ENCODE measurements at regions not wholly inside any gene's neighbourhood (a gene's known extent, or its start where the extent isn't known, plus 50 kb on each side); places are given as distances from the start of the nearest gene placed in this dataset.

DNA sequence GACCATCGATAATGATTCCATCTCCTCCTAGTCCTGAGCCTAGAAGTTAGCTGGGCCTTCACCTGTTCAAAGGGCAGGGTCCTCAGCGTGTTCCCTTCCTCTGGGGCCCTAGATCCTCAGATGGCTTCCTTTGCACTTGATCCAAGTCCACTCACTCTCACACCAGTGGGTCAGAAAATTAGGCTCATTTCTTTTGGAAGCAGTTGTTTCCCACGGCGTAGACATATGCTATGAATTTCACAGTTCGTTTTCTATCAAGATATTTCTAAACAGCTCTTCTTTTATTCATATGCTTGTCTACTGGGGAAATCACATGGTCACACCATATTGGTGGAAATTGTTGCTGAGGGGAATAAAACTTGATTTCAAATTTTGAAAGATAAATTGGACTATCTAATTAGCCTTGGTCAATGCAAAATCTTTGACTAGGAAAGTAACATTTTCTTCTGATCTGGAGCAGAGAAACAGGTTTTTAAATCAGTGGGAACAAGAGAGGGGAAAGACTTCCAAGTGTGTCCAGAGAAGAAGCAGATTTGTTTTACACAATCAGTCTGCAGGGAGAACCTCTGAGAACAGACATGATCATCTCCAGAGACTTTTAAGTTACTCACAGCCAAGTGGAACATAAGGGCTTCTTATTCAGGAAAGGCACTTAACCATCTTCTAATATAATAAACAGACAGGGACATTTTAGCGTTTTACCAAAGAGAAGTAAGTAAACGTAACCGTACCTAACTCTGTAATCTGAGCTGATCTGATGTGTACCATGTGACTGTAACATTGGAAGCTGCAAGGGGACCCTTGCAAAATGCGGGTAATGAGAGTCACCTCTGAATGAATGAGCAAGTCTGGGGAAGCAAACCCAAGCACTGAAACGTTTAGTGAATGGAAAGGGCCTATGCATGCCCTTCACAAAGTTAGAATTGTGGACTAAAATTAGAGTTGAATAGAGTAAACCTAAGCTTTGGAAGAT is 455.7 kb upstream of the FAT1 start:
- H3K4me3 ChIP-seq (ENCODE audit: insufficient read depth, low read length, poor library complexity, severe bottlenecking) = no peak overlapping the region
- H3K27me3 ChIP-seq (ENCODE audit: low read length) = no peaks in the 10 kb centered on the region
- TF ChIP-seq, protein P1, sequence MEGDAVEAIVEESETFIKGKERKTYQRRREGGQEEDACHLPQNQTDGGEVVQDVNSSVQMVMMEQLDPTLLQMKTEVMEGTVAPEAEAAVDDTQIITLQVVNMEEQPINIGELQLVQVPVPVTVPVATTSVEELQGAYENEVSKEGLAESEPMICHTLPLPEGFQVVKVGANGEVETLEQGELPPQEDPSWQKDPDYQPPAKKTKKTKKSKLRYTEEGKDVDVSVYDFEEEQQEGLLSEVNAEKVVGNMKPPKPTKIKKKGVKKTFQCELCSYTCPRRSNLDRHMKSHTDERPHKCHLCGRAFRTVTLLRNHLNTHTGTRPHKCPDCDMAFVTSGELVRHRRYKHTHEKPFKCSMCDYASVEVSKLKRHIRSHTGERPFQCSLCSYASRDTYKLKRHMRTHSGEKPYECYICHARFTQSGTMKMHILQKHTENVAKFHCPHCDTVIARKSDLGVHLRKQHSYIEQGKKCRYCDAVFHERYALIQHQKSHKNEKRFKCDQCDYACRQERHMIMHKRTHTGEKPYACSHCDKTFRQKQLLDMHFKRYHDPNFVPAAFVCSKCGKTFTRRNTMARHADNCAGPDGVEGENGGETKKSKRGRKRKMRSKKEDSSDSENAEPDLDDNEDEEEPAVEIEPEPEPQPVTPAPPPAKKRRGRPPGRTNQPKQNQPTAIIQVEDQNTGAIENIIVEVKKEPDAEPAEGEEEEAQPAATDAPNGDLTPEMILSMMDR (IDR thresholded peaks at IDR 0.05; ENCODE audit: insufficient read depth, low read length, poor library complexity, severe bottlenecking) = no peak
- no peaks in the 10 kb centered on the region for H3K9me2 ChIP-seq (replicated peaks; ENCODE audit: insufficient read depth, low read length)
- H3K9me3 ChIP-seq (ENCODE audit: insufficient read depth, low read length) = no peaks in the 10 kb centered on the region
- no peak overlapping the region for H3K4me2 ChIP-seq (ENCODE audit: low read depth, low read length, poor library complexity, severe bottlenecking)
- H4K20me1 ChIP-seq (ENCODE audit: low read depth, low read length) = no peaks in the 10 kb centered on the region
- no peak overlapping the region for H3K27ac ChIP-seq (ENCODE audit: low read depth, low read length)
- H2AFZ ChIP-seq (ENCODE audit: low read depth, low read length, severe bottlenecking) = no peak overlapping the region
- no peak overlapping the region for H3K9ac ChIP-seq (ENCODE audit: low read length)
- H3K36me3 ChIP-seq (ENCODE audit: low read length) = no peaks in the 10 kb centered on the region
- H3F3A ChIP-seq (ENCODE audit: insufficient read depth) = no peaks in the 10 kb centered on the region
- no peaks in the 10 kb centered on the region for H3K79me2 ChIP-seq (ENCODE audit: insufficient read depth, low read length)

GRCh38 chr4:187181054-187181453 is 457.4 kb upstream of the FAT1 start:
- Histone ChIP-seq H3K4me2 (ENCODE audit: low read depth, low read length, poor library complexity, severe bottlenecking) (no peak overlapping the region), H3K9me2 (replicated peaks; ENCODE audit: insufficient read depth, low read length) (no peaks in the 10 kb centered on the region), H3K27ac (ENCODE audit: low read depth, low read length) (no peak overlapping the region), H4K20me1 (ENCODE audit: low read depth, low read length) (no peaks in the 10 kb centered on the region), H3K36me3 (ENCODE audit: low read length) (no peaks in the 10 kb centered on the region), H3K27me3 (ENCODE audit: low read length) (no peaks in the 10 kb centered on the region), H3F3A (ENCODE audit: insufficient read depth) (no peaks in the 10 kb centered on the region), H2AFZ (ENCODE audit: low read depth, low read length, severe bottlenecking) (no peak overlapping the region), H3K4me3 (ENCODE audit: insufficient read depth, low read length, poor library complexity, severe bottlenecking) (no peak overlapping the region), H3K79me2 (ENCODE audit: insufficient read depth, low read length) (no peaks in the 10 kb centered on the region), H3K9me3 (ENCODE audit: insufficient read depth, low read length) (no peaks in the 10 kb centered on the region), H3K9ac (ENCODE audit: low read length) (no peak overlapping the region)
- no peak for TF ChIP-seq EZH2phosphoT487 (conservative IDR thresholded peaks at IDR 0.05; ENCODE audit: low read length)
- TF ChIP-seq, protein P1 (IDR thresholded peaks at IDR 0.05; ENCODE audit: insufficient read depth, low read length, poor library complexity, severe bottlenecking) = no peak

DNA sequence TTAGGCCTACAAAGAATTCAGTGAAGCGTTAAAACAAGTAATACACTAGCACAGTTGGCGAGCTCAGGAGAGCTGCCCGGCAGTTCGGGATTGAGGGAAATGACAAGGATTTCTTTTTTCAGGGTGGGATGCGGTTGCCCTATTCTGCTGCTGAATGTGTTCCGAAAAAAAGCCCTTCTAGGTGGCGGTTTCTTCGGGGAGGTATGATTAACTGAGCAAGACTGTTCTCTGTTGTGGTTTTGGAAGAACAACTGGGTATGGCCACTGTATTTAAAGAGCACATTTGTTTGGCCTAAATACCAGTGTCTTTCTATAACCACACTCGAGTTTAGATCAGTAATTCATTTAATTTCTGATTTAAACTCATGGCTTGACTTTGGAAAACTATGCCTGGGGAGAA is 459.7 kb upstream of the FAT1 start:
- no peaks in the 10 kb centered on the region for H3K9me3 ChIP-seq (ENCODE audit: insufficient read depth, low read length)
- H3K9me2 ChIP-seq (replicated peaks; ENCODE audit: insufficient read depth, low read length) = no peaks in the 10 kb centered on the region
- no peaks in the 10 kb centered on the region for H4K20me1 ChIP-seq (ENCODE audit: low read depth, low read length)
- H2AFZ ChIP-seq (ENCODE audit: low read depth, low read length, severe bottlenecking) = no peak overlapping the region
- H3K79me2 ChIP-seq (ENCODE audit: insufficient read depth, low read length) = no peaks in the 10 kb centered on the region
- H3K36me3 ChIP-seq (ENCODE audit: low read length) = no peaks in the 10 kb centered on the region
- H3K4me3 ChIP-seq (ENCODE audit: insufficient read depth, low read length, poor library complexity, severe bottlenecking) = no peak overlapping the region
- TF ChIP-seq, protein P1 (IDR thresholded peaks at IDR 0.05; ENCODE audit: insufficient read depth, low read length, poor library complexity, severe bottlenecking) = no peak
- no peak for TF ChIP-seq EZH2phosphoT487 (conservative IDR thresholded peaks at IDR 0.05; ENCODE audit: low read length)
- no peak overlapping the region for H3K27ac ChIP-seq (ENCODE audit: low read depth, low read length)
- no peaks in the 10 kb centered on the region for H3F3A ChIP-seq (ENCODE audit: insufficient read depth)
- no peak overlapping the region for H3K9ac ChIP-seq (ENCODE audit: low read length)
- H3K27me3 ChIP-seq (ENCODE audit: low read length) = no peaks in the 10 kb centered on the region
- H3K4me2 ChIP-seq (ENCODE audit: low read depth, low read length, poor library complexity, severe bottlenecking) = no peak overlapping the region

Measured in SU-DHL-6 (cell line).